TTC549 (cell line): ENCODE measurements at regions not wholly inside any gene's neighbourhood (a gene's known extent, or its start where the extent isn't known, plus 50 kb on each side); places are given as distances from the start of the nearest gene placed in this dataset.
"Not testable (repeated sequence)": the region's sequence is repeated elsewhere in the genome, so short reads cannot be mapped to it uniquely, and the experiment has no call there.

Experiments used
- FAIRE-seq: peaks from 2 replicates; lab custom pipeline; 2012; peaks lifted over from hg19 to GRCh38; lab: Jason Lieb, UNC

DNA sequence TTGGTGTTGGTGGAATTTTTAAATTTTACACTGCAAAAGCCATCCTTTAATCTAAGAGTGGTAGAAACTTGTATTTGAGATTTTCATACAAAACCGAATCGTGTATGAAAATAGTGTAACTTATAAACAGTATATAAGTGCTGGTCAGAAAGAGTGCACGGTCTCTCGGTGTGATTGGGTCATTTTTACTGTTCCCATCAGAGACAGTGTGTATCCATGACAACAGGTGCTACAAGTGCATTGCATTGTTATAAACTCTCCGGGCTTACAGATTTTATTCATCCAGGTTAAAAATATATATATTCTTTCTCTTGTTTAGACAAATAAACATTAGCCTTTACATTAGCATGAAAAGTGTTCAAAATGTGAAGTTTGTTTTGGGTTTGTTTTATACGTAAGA, 721.9 kb downstream of the METTL4 start:
- FAIRE-seq, result no peak

DNA sequence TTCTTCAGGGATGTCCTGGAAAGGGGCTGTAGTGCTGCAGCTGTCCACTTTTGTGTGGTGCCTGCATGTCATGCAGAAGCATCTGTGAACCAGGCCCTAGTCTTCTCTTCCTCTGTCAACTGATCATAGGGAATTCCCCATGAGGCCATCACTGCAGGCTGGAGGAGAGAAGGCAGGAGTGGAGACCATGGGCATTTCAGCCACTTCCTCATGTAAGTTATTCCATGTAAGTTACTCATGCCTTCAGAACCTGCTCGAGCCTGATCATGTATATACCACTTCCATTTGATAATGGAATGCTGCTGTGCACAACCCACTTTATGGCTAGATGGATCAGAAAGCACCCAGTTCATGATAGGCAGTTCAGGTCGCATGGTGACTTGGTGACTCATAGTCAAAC, 714.0 kb downstream of the METTL4 start:
- FAIRE-seq, result not testable (repeated sequence)

DNA sequence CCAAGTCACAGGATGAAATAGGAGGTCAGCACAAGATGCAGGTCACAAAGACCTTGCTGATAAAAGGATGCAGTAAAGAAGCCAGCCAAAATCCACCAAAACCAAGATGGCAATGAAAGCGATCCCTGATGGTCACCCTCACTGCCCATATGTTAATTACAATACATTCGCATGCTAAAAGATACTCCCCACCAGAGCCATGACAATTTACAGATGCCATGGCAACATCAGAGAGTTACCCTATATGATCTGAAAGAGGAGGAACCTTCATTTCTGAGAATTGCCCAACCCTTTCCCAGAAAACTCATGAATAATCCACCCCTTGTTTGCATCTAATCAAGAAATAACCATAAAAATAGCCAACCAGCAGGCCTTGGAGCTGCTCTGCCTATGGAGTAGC, 709.8 kb downstream of the METTL4 start:
- FAIRE-seq, result no peak

DNA sequence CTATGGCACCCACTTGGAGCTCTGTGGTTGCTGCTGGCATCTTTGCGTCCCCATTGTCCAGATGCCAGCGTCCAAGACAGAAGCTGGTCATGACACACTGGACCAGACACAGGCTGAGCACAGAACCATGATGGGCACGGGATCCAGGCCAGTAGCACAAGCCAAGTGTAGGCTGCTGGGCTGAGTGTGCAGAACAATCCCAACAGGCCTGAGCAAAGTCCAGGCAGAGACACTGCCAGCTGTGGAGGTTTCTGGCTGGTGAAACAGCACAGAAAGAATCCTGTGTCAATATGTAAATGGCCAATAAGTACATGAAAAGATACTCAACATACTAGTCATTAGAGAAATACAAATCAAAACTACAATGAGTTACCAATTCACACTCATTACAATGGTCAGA, 705.4 kb downstream of the METTL4 start:
- FAIRE-seq, result no peak

DNA sequence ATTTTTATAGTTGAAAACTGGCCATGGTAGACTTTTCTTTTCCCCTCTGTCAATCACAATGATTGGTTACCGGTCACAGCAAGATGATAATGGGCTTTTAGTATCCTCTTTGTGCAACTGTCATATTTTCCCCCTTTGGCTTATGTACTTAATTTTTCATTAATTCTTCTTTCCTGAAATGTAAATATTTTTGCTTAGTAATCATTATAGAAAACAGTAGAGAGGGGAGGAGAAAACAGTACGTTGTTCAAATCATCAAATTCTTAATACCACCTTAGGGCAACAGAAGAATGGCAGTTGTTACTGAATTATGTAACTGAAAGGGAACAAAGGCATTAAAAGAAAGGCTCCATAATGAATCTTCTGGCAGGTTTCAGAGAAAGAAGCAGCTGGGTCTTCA, 699.0 kb downstream of the METTL4 start:
- FAIRE-seq, result no peak

DNA sequence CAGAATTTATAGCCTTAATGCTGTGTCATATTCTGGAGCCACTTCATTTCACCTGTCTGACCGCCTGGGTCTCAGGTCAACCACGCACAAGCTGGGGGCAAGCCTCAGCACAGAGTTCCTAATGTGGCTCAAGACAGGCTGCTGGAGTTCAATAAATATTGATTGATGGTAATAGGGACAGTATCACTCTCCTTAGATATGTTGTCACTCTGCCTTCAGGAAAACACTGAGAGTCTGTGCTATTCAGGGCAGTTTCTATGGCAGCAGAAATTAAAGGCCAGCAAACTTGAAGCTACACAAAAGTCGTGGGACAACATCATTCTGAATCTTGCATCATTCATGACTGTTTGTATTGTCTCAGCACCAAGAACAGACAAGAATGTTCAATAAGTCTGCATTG, 696.1 kb downstream of the METTL4 start:
- FAIRE-seq, result no peak

DNA sequence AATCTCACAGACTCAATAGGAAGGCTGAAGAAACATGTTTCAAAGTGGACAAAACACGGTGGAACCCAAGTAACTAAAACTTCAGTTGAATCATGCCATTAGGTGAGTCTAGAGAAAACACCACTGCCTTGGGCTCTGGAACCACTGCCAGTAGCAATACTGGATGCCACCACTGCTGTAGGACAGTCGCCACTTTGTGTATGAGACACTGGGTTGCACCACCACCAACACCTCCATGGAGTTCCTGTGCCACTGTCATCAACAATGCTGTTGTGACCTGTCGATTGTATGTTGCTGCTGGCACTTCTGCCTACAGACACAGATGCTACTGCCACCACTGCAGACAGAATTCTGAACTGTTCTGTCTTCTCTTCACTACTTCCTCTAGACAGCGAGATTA, 686.7 kb downstream of the METTL4 start:
- no peak for FAIRE-seq

DNA sequence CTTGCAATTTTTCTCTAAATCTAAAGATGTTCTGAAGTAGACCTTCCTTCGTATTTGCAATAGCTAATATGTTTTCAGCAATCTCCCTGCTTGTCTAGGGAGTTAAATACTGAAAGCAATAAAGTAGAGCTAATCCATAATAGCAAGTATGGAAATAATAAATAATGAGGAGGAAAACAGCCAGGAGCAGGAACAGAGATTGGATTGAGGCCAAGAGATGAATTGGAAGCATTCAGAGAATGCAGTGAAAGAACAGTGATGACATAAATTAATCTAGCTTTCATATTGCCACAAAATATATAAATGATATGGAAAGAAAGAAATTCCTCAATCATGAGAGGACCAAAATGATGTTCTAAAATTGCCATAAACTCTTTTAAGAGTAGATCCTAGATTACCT, 679.7 kb downstream of the METTL4 start:
- no peak for FAIRE-seq

DNA sequence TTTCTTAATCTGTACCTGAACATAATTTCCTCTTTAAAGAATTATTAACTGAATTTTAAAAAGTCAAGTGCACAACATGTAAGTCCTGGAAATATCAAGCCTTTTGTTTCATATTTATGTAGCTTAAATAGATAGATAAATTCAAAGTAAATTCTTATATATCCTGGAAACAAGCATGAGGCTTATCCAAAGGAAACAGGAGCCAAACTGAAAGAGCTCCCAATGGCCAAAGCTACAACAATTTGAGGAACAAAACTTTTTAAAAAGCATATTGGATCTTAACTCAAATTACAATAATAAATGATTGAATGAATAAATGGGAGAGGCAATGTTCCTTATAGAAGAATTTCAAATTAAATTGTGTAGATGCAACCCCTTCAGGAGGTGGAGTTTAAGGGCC, 679.1 kb downstream of the METTL4 start:
- FAIRE-seq, result no peak

DNA sequence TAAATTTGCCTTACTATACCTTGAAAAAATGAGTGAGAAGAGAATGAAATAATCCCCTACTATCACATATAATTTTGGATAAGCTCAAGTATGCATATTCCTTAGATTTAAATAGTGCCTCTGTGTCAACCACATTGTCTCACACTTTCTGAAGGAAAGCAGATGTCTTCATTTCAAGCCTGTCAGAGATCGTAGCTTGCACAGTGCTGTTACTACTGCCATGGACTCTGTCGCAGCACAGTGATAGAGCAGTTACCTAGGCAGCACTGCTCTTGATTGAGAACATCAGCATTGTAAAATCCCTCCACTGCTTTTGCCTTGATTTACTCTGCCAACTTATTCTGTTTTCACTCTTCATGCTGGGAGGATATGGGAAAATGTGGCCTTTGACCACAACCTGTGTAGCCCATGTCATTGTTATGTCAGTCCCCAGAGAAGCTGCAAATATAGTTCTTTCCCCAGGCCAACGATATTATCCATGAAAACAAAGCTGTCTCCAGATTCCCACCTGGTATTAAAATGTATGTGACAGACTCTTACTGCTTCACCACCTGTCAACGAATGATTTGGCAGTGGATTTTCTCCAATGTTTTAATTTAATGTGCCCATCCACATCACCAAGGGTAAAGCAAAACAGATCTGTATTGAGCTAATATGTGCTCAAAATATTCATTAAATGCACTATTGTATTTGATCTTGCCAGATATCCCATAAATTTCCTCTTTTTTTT, 675.7 kb downstream of the METTL4 start:
- FAIRE-seq, result no peak

DNA sequence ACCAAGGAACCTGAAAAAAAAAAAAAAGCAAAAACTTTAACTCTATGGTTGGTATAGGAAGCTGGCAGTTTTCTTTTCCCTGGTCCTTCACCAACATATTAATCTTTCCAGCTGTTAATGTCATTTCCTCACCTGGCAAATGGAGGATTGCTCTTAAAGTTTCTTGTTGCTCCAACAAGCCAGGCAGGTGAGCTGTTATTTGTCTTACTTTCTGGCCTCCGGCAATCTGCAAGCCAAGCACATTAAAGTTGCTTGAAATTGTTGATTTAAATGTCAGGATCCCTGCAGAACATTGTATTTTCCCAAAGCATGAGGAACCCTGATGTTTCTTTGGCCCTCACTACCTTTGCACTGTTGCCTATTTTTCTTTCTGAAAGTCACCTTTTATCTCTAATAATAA, 664.9 kb downstream of the METTL4 start:
- FAIRE-seq, result no peak

DNA sequence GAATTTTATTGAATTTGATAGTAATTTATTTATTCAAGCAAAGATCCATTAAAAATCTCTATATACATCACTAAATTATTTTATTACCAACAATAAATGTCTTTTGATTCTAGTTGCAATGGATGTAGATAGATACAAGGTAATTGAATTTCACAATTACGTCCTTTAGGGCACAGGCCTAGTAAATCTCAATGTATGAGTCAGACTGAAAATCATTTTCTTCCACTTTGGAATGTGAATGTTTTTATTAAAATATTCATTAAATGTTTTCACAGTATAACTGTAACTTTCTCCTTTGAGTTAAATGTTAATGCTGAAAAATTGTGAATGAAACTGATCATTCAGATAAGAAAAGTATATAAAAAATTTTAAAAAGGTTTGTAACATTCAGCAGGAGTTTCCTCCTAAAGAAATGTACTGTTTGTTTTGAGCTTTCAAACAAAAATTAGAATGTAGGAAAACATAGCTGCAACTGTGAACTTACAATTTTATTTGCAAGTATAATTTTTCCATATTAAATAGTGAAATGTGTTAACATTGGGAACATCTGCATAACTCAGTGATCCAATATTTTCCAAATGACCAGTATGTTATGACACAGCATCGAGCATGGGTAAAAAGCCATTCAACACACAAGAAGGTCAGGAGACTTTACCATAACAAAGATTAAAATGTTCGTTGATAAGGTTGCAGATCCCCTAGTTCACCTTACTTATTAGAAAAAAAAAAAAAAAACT, 663.7 kb downstream of the METTL4 start:
- no peak for FAIRE-seq

DNA sequence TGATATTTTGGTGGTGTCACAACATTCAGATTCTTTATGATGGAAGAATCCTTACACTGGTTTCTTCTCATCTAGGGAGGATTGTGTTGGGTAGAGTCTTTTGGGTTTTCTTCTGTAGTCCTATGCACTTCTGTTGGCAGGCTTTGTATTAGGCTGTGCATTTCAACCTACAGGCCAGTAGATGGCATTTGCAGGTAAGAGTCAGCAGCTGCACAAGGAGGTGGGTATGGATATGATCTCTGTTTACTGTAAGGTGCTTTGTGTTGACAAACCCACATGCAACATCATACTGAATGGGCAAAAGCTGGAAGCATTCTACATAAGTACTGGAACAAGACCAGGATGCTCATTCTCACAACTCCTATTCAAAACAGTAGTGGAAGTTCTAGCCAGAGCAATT, 656.8 kb downstream of the METTL4 start:
- FAIRE-seq, result no peak

DNA sequence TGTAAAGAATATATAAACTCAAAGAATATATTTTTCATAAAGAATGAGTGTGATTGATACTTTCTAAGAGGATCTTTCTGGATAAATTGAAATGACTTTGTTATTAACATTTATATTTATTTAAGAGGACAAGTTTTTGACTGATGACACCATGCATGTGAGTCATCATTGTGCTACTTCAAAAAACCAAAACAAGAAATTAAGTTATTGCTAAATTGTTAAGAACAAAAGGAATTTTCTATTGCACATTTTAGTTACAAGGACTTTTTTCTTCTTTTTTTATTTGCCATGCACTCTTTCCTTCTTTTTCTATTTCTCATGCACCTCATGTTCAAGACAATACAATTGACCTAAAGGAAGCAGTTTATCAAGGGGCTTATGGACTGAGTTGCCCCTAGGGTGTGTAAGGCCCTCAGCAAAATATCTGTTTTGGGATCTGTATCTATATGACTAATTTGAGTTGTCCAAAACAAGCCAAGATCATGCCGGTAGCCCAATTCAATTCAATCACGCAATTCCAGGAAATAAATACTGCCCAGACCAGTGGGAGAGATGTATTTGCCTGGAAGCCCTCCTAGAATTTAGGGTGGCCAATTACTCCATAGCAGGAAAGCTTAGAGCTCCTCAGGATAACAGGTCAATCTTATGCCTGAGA, 654.3 kb downstream of the METTL4 start:
- no peak for FAIRE-seq

DNA sequence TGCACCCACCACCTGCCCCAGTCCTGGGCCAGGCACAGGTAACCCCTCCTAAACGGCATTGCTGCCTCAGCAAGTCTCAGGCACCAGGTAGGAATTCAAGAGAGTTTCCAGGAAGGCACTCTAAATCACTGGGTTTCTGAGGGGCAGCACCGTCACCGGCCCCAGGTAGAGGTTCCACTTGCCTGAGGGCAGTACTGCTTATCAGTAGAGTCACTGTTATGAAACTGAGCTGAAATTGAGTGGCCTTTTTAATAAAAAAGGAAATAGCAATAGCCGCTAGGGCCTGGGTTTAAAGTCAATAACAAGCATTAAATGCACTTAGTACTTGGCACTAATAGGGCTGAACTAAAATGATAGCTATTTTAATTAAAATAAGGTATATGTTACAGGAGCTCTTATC, 653.7 kb downstream of the METTL4 start:
- no peak for FAIRE-seq

DNA sequence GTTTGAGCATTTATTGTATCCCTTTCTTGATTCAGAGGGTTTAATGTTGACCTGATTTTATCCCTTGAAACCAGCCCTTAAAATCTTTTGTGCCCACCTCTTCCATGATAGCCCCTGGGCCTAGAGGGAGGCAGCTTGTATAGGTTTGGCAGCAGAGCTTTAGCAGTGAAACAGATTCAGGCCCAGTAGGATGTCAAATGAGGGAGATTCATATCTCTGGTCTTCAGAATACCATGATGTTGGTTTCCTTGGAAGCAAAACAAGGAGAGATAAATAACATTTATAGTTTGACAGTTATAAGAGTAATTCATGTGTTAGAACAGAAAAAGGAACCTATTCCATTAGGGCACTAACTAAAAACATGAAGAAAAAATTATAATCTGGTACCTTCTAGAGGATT, 649.2 kb downstream of the METTL4 start:
- no peak for FAIRE-seq

DNA sequence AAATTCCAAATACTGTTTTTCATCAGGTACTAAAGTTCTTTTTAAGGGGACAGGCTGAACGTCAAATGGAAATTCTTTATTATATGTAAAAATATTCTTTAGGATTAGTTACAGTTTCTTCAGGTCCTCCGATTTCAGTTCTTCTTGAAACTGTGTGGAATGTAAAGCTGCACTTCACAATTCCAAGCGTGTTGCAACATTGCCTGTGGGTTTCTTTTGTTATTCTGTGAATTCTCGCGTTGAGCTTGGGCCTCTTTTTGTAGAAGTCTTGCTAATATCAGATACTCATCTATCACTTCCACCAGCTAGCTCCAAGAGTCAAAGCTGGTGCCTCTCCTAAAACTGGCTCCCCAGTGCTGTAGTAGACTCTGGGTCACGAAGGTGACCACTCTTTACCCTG, 642.6 kb downstream of the METTL4 start:
- no peak for FAIRE-seq

DNA sequence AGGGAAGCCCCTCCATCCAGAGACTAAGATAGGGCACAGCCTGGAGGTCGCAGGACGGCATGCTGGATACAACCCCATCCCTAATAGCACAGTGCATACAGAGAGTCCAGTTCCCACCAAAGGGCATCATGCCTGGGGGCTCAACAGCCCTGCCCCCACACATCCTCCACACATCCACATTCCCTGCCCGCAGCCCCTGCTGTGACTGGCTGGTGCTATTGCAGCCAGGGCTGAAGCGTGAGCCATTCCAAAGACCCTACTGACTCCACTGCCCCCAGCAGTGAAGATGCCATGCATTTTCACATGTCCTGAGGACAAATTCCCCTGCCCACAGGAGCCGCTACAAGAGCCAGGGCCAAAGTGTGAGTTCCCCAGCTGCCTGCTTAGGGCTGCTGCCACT, 641.6 kb downstream of the METTL4 start:
- no peak for FAIRE-seq

DNA sequence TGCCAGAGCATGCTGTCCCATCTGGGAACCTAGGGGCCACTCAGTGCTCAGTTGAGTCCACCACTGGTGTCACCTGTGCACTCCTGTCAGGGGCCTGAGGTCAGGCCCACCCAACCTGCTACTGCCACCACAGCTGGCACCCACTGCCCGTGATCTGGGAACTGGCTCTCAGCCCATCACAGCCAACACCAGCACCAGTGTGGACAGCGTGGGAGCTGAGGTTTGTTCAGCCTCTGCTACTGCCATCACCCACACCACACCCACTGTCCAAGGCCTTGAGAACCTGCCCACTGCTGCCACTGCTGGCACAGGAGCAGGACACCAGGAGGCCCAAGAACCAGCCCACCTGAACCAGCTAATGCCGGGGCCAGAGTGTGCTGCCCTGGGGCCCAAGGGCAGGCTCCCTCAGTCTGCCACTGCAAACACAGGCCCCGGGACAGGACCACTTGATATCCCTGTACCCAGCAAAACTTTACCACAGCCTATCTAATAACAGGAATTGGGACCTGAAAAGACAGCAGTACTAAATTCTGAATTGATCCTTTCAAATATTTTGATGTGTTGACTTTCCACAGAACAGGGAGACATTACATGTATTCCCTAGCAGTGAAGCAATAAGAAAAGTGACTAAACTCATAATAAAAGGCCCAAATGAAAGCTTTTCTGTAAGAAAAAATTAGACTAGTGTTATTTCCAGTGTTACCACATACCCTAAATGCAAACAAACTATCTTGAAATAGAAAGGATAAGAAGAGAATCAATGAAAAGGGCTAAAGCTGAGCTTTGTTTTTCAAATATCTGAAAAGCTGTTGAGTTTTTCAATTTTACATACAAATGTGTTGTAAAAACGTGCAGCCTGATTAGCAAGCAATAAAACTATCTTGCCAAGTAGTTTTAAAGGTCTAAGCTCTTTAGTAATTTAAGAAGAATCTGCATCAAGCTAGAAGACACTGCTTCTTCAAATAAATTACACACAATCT, 640.7 kb downstream of the METTL4 start:
- no peak for FAIRE-seq

DNA sequence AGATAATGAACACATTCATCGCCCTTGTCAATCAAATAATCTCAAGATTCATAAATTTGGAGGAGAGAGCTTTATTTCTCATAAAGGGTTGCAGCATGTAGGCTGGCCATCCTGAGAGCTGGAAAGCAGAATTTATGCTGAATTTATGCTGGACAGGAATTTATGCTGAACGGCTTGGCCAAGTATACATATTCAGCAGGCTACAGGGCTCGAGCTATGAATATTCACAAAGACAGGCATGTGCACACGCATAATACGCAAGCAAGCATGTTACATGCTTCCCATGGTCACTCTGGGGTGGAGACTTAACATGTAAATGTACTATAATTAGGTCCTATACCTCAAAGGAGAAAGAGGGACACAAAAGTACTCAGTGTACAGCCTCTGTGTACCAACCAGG, 618.8 kb downstream of the METTL4 start:
- FAIRE-seq, result no peak

DNA sequence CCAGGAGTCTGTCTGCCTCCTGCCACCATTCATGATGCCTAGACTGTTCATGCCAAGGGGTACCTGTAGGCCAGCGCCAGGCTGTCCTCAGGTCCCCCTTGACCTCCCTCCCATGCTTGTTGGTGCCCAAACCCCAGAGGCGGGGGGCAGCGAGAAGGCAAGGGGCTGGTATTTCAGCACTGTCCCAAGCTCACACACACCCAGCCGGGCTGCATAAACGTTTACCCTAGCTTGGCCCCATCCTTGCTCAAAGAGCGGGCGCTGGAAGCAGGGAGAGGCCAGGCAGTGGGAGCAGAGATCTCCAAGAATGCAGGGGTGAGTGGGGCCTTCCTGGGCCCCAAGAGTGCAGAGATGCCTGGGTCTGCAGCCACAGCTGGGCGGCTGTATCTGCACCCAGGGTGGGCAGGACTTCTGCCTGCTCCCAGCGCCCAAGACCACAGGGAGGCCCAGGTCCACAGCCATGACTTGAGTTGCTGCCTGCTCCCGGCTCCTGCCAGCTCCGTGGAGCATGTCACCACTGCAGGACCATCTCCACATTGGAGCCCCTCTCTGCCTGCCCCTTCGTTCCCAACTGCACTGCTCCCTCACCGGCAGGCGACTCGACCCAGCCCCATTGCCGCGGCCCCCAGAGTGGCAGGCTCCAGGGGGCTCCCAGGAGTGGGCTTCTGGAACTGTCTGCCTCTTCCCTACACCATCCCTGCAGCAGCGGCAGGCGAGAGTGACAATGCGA, 616.6 kb downstream of the METTL4 start:
- no peak for FAIRE-seq

DNA sequence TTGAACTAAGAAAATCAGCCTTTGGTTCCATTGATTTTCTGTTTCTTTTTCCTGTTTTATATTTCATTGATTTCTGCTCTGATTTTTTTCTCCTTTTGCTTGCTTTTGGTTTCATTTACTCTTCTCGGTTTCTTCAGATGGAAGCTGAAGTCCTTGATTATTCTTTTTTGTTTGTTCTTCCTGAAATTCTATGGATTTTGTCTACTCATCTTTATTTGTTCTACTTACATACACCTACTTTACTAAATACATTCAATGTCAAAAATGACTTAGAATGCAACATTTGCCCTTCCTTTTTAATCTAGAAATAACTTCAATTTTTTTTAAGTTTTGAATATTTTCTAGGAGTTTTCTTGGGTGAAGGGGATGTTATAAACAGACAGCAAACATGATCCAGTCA, 612.5 kb downstream of the METTL4 start:
- no peak for FAIRE-seq
